Uterus (tissue), 2 donors: ENCODE measurements at regions not wholly inside any gene's neighbourhood (a gene's known extent, or its start where the extent isn't known, plus 50 kb on each side); places are given as distances from the start of the nearest gene placed in this dataset.

Source experiments
- CTCF ChIP-seq, 4 experiments: fragments of 200-600 bp in 2 of 4; fragments of 450-650 bp in 2 of 4; sonication (generic) in 2 of 4; IDR thresholded peaks; one replicate each; pipeline ENCODE4 v1.5.1; 2016 to 2019; ENCODE audit warnings: antibody characterized with exemption in 4 of 4, mild to moderate bottlenecking in 2 of 4, moderate library complexity in 1 of 4
- POLR2A ChIP-seq, 2 donors: fragments of 450-650 bp; IDR thresholded peaks; one replicate each; pipeline ENCODE4 v1.6.1; 2016; ENCODE audit warnings: antibody characterized with exemption in 2 of 2, mild to moderate bottlenecking in 1 of 2, moderate library complexity in 1 of 2

- TF ChIP-seq CTCF (IDR thresholded peaks at IDR 0.05), result no peak
- no peak for TF ChIP-seq POLR2A (IDR thresholded peaks at IDR 0.05)
These were observed 134.3 kb upstream of the PFN2 start for GRCh38 chr3:150105025-150105424.
